NT2/D1 (cell line): ENCODE measurements at regions not wholly inside any gene's neighbourhood (a gene's known extent, or its start where the extent isn't known, plus 50 kb on each side); places are given as distances from the start of the nearest gene placed in this dataset.

ENCODE experiments used
- DNase-seq: peaks from one replicate; pipeline ENCODE4 v3.0.0-alpha.2; 2011; ENCODE audit warnings: low read depth, low spot score
- H3K27me3 ChIP-seq: 2 replicates; pipeline ENCODE4 v1.6.0; 2011; ENCODE audit warnings: mild to moderate bottlenecking; ENCODE audit not compliant: insufficient read length, insufficient read depth
- H3K36me3 ChIP-seq: 2 replicates; pipeline ENCODE4 v1.6.1; 2011; ENCODE audit warnings: mild to moderate bottlenecking, low read length, mixed read lengths; ENCODE audit not compliant: insufficient read depth, insufficient read length
- H3K4me1 ChIP-seq: 2 replicates; pipeline ENCODE4 v1.5.1; 2011; ENCODE audit not compliant: insufficient read depth, insufficient read length
- H3K4me3 ChIP-seq: 2 replicates; pipeline ENCODE4 v1.5.1; 2011; ENCODE audit warnings: low read depth; ENCODE audit not compliant: insufficient read length
- H3K9ac ChIP-seq: 2 replicates; pipeline ENCODE4 v1.6.0; 2011; ENCODE audit warnings: low read depth; ENCODE audit not compliant: insufficient read length
- H3K9me3 ChIP-seq: 2 replicates; pipeline ENCODE4 v1.5.1; 2011; ENCODE audit warnings: mild to moderate bottlenecking, low read length; ENCODE audit not compliant: insufficient read depth
- SUZ12 ChIP-seq: IDR thresholded peaks from 2 replicates; pipeline ENCODE4 v1.6.1; 2011; ENCODE audit not compliant: insufficient read length, insufficient read depth; ENCODE audit errors: extremely low read depth
- YY1 ChIP-seq: IDR thresholded peaks from 2 replicates; pipeline ENCODE4 v1.6.1; 2011; ENCODE audit not compliant: insufficient read length, insufficient read depth
- ZNF274 ChIP-seq: IDR thresholded peaks from 2 replicates; pipeline ENCODE4 v1.6.1; 2011; ENCODE audit warnings: mild to moderate bottlenecking, low read depth, low read length

GRCh38 chr11:43545610-43546009 lies 134.9 kb upstream of the HSD17B12 start:
- TF ChIP-seq SUZ12 (no peak), ZNF274 (no peak), YY1 (no peak)

GRCh38 chr11:43546561-43547429 lies 133.7 kb upstream of the HSD17B12 start:
- Histone ChIP-seq H3K4me3 (no peak overlapping the region), H3K9me3 (no peaks in the 10 kb centered on the region), H3K27me3 (peaks cover 4% of the 10 kb centered on the region), H3K4me1 (peaks cover 2% of the 10 kb centered on the region), H3K36me3 (no peaks in the 10 kb centered on the region), H3K9ac (no peak overlapping the region)
- DNase-seq = no peak
- TF ChIP-seq YY1 (no peak), SUZ12 (no peak), ZNF274 (no peak)

More at GRCh38 chr11:43545610-43546009, 134.9 kb upstream of the HSD17B12 start:
- Histone ChIP-seq H3K4me3 (no peak overlapping the region), H3K27me3 (peaks cover 4% of the 10 kb centered on the region), H3K9ac (no peak overlapping the region), H3K9me3 (no peaks in the 10 kb centered on the region), H3K36me3 (no peaks in the 10 kb centered on the region), H3K4me1 (peaks cover 2% of the 10 kb centered on the region)
- no peak for DNase-seq

DNA sequence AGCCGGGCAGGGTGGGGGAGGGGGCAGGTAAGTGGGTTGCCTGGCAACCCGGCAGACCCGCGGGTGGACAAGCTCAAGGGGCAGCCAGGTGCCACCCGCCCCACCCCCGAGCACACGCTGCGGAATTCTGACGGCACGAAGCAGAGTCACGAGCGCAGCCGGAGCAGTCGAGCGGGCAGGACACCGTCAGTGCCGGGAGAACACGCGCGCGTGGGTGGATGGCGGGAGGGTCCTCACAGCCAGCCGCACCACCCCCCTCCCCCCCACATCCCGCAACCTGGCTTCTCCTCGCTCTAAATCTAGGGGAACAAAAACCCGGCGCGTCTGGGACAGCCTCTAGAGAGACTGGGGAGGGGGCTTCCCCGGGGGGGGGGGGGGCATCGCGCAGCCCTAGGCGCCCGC lies 133.1 kb upstream of the HSD17B12 start:
- no peak for TF ChIP-seq SUZ12
- TF ChIP-seq YY1 = no peak
- no peak for TF ChIP-seq ZNF274
- H3K4me3 ChIP-seq = no peak overlapping the region

DNA sequence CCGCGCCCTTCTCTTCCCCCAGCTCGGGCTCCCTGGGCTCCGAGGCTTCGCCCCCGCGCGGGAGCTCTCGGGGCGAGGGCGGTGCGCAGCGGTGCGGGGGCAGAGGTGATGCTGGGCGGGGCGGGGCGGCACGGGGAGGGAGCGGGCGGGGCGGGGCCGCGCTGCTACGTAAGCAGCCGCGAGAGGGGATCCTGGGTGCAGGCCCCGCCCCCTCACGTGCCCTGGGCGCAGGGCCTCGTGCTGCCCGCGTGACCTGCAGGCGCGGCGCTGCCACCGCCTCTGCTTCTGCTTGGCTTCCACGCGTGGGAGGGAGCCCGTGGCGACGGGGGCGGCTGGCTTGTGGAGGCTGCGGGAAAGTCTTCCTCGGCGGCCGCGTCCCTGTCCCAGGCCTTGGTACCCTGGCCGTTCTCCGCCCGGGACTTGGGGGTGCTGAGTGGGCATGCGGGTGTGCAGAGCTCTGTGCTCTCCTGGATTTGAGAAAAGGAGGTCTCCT lies 132.6 kb upstream of the HSD17B12 start:
- no peak for TF ChIP-seq YY1
- no peak for TF ChIP-seq SUZ12
- TF ChIP-seq ZNF274 = no peak
- no peak for DNase-seq
- Histone ChIP-seq H3K9ac (no peak overlapping the region), H3K27me3 (peaks cover 4% of the 10 kb centered on the region), H3K4me3 (no peak overlapping the region), H3K36me3 (no peaks in the 10 kb centered on the region), H3K9me3 (no peaks in the 10 kb centered on the region), H3K4me1 (peaks cover 2% of the 10 kb centered on the region)

More for the DNA sequence above, 133.1 kb upstream of the HSD17B12 start:
- no peak overlapping the region for H3K9ac ChIP-seq
- peaks cover 4% of the 10 kb centered on the region for H3K27me3 ChIP-seq
- peaks cover 2% of the 10 kb centered on the region for H3K4me1 ChIP-seq
- DNase-seq = no peak
- H3K36me3 ChIP-seq = no peaks in the 10 kb centered on the region
- no peaks in the 10 kb centered on the region for H3K9me3 ChIP-seq

GRCh38 chr11:43548916-43549315 lies 131.6 kb upstream of the HSD17B12 start:
- Histone ChIP-seq H3K9me3 (no peaks in the 10 kb centered on the region), H3K36me3 (no peaks in the 10 kb centered on the region), H3K4me3 (no peak overlapping the region), H3K4me1 (peaks cover 4% of the 10 kb centered on the region), H3K9ac (no peak overlapping the region), H3K27me3 (peaks cover 4% of the 10 kb centered on the region)
- TF ChIP-seq SUZ12 (no peak), YY1 (no peak), ZNF274 (no peak)
- no peak for DNase-seq

DNA sequence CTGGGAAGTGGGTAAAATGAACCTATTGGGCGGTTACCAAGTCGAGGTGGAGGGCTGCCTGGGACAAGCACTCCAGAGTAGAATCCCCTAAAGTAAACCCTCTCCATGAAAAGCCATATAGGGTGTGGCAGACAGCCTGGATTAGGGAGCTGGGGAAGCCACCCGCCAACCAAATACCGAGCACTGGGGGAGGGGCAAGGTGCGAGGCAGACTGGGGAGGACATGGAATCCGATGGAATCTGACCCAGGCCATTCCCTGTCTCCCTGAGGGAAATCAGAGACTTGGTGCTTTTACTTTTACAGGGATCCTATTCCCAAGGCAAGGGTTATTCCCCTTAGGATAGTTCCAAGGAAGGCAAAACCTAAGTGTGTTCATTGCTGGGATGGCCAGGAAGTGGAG lies 130.9 kb upstream of the HSD17B12 start:
- peaks cover 4% of the 10 kb centered on the region for H3K27me3 ChIP-seq

GRCh38 chr11:43550714-43551113 lies 129.8 kb upstream of the HSD17B12 start:
- Histone ChIP-seq H3K27me3 (peaks cover 4% of the 10 kb centered on the region), H3K36me3 (no peaks in the 10 kb centered on the region), H3K4me1 (peaks cover 4% of the 10 kb centered on the region), H3K9me3 (no peaks in the 10 kb centered on the region), H3K9ac (no peak overlapping the region), H3K4me3 (no peak overlapping the region)
- TF ChIP-seq ZNF274 (no peak), SUZ12 (no peak), YY1 (no peak)
- DNase-seq = no peak

More for the DNA sequence above, 130.9 kb upstream of the HSD17B12 start:
- Histone ChIP-seq H3K9me3 (no peaks in the 10 kb centered on the region), H3K4me3 (no peak overlapping the region), H3K9ac (no peak overlapping the region), H3K36me3 (no peaks in the 10 kb centered on the region), H3K4me1 (peaks cover 4% of the 10 kb centered on the region)
- no peak for DNase-seq
- TF ChIP-seq SUZ12 = no peak
- TF ChIP-seq YY1 = no peak
- TF ChIP-seq ZNF274 = no peak
